ENCODE measurements at regions not wholly inside any gene's neighbourhood (a gene's known extent, or its start where the extent isn't known, plus 50 kb on each side); places are given as distances from the start of the nearest gene placed in this dataset.

- TF ChIP-seq CTBP1 (IDR thresholded peaks at IDR 0.05; ENCODE audit: borderline replicate concordance): no peak
- no peak for TF ChIP-seq TARDBP (IDR thresholded peaks at IDR 0.05)
- no peak for TF ChIP-seq BHLHE40 (IDR thresholded peaks at IDR 0.05; ENCODE audit: borderline replicate concordance)
- TF ChIP-seq ZNF384 (IDR thresholded peaks at IDR 0.05): no peak
- no peak for TF ChIP-seq SP1 (IDR thresholded peaks at IDR 0.05)
- TF ChIP-seq SUZ12 (IDR thresholded peaks at IDR 0.05): no peak
Measured at GRCh38 chr3:194830978-194831377, 145.3 kb downstream of the FAM43A start.
